ENCODE measurements at regions not wholly inside any gene's neighbourhood (a gene's known extent, or its start where the extent isn't known, plus 50 kb on each side); places are given as distances from the start of the nearest gene placed in this dataset.

DNA sequence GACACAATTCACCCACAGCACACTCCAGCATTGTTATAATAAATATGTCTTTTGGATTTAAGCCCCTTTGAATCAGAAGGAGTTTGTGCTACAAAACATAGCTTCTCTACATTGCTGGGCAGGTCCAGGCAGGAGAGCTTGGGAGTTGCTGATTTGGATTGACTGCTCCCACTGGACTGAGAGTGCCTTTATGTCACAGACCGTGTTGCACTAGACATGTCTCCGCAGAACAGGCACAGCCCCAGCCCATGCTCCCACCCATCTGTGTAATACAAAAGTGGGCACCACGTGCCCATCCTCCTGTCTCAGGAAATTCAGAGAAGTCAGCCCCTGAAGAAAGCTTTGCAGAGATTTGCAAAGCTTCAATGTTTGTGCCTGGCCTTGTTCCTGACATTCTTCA lies 117.1 kb downstream of the MED10 start:
- TF ChIP-seq EZH2 (IDR thresholded peaks at IDR 0.05): no peak
- TF ChIP-seq, protein P1, sequence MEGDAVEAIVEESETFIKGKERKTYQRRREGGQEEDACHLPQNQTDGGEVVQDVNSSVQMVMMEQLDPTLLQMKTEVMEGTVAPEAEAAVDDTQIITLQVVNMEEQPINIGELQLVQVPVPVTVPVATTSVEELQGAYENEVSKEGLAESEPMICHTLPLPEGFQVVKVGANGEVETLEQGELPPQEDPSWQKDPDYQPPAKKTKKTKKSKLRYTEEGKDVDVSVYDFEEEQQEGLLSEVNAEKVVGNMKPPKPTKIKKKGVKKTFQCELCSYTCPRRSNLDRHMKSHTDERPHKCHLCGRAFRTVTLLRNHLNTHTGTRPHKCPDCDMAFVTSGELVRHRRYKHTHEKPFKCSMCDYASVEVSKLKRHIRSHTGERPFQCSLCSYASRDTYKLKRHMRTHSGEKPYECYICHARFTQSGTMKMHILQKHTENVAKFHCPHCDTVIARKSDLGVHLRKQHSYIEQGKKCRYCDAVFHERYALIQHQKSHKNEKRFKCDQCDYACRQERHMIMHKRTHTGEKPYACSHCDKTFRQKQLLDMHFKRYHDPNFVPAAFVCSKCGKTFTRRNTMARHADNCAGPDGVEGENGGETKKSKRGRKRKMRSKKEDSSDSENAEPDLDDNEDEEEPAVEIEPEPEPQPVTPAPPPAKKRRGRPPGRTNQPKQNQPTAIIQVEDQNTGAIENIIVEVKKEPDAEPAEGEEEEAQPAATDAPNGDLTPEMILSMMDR (IDR thresholded peaks at IDR 0.05): no peak

Measured in neural progenitor cell (in vitro differentiated cells).